ENCODE measurements at regions not wholly inside any gene's neighbourhood (a gene's known extent, or its start where the extent isn't known, plus 50 kb on each side); places are given as distances from the start of the nearest gene placed in this dataset.

- H3K4me1 ChIP-seq (ENCODE audit: control insufficient read depth in 2 of 2, insufficient read depth in 2 of 2, low read length in 1 of 2): no peaks in the 10 kb centered on the region
- no peaks in the 10 kb centered on the region for H3K9me3 ChIP-seq (ENCODE audit: control insufficient read depth in 2 of 2, insufficient read depth in 1 of 2, low read depth in 1 of 2, low read length in 1 of 2)
- no peak overlapping the region for H3K27ac ChIP-seq (ENCODE audit: low read depth in 2 of 2, low read length in 1 of 2)
- no peaks in the 10 kb centered on the region for H3K27me3 ChIP-seq (ENCODE audit: control insufficient read depth in 1 of 2, insufficient read depth in 2 of 2, low read length in 2 of 2)
- WGBS, 2 donors: 76 to 78% methylated on average over 2 of the region's 2 CpGs
- no peak overlapping the region for H3K4me3 ChIP-seq (ENCODE audit: low read depth in 1 of 2, low read length in 2 of 2)
- H3K36me3 ChIP-seq (ENCODE audit: control insufficient read depth in 2 of 2, insufficient read depth in 2 of 2, low read length in 1 of 2): no peaks in the 10 kb centered on the region
These were observed 332.4 kb upstream of the PPP2R3A start for GRCh38 chr3:135633078-135633477.

DNA sequence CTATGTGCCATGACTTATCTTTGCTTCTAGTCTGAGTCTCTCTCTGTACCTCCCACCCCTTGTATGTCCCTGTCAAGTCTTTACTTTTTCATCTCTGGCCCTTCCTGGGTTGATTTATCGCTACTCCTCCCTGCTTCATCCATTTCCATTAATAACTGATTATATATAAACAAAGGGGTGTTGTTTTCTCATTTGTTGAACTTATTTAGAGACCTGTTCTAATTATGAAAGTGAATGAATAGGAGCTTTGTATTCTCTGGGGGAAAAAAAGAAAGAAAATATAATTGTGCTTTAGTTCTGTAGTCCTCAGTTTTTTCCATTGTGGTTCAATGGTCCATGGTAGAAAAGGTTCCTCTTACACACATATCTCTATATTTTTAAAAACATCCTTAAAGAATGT is 328.9 kb upstream of the PPP2R3A start:
- Histone ChIP-seq H3K9me3 (ENCODE audit: control insufficient read depth in 2 of 2, insufficient read depth in 1 of 2, low read depth in 1 of 2, low read length in 1 of 2) (no peaks in the 10 kb centered on the region), H3K4me1 (ENCODE audit: control insufficient read depth in 2 of 2, insufficient read depth in 2 of 2, low read length in 1 of 2) (no peaks in the 10 kb centered on the region), H3K4me3 (ENCODE audit: low read depth in 1 of 2, low read length in 2 of 2) (no peak overlapping the region), H3K27me3 (ENCODE audit: control insufficient read depth in 1 of 2, insufficient read depth in 2 of 2, low read length in 2 of 2) (no peaks in the 10 kb centered on the region), H3K36me3 (ENCODE audit: control insufficient read depth in 2 of 2, insufficient read depth in 2 of 2, low read length in 1 of 2) (no peaks in the 10 kb centered on the region), H3K27ac (ENCODE audit: low read depth in 2 of 2, low read length in 1 of 2) (no peak overlapping the region)
- WGBS, 2 donors: 75 to 77% methylated on average over 1 of the region's 1 CpG

DNA sequence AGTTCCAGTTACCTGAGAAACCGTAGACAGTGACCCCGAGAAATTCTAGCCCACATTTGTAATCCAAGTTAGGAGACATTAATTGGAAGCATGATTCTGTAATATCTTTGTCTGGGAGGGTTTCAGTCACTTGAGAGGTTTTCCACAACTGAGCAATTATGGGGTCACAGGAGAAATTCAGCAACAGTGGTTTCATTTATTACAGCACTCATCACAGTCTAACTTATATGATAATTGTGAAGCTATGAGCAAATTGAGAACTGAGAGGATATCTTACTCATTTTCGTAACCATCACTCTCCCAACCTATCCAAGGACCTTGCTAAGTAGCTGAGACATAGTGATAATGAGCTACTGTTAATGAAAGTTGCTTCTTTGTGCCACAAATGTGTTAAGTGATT is 328.5 kb upstream of the PPP2R3A start:
- Histone ChIP-seq H3K4me3 (ENCODE audit: low read depth in 1 of 2, low read length in 2 of 2) (no peak overlapping the region), H3K4me1 (ENCODE audit: control insufficient read depth in 2 of 2, insufficient read depth in 2 of 2, low read length in 1 of 2) (no peaks in the 10 kb centered on the region), H3K36me3 (ENCODE audit: control insufficient read depth in 2 of 2, insufficient read depth in 2 of 2, low read length in 1 of 2) (no peaks in the 10 kb centered on the region), H3K9me3 (ENCODE audit: control insufficient read depth in 2 of 2, insufficient read depth in 1 of 2, low read depth in 1 of 2, low read length in 1 of 2) (no peaks in the 10 kb centered on the region), H3K27me3 (ENCODE audit: control insufficient read depth in 1 of 2, insufficient read depth in 2 of 2, low read length in 2 of 2) (no peaks in the 10 kb centered on the region), H3K27ac (ENCODE audit: low read depth in 2 of 2, low read length in 1 of 2) (no peak overlapping the region)
- 67 to 80% methylated on average over 3 of the region's 3 CpGs for WGBS, 2 donors

DNA sequence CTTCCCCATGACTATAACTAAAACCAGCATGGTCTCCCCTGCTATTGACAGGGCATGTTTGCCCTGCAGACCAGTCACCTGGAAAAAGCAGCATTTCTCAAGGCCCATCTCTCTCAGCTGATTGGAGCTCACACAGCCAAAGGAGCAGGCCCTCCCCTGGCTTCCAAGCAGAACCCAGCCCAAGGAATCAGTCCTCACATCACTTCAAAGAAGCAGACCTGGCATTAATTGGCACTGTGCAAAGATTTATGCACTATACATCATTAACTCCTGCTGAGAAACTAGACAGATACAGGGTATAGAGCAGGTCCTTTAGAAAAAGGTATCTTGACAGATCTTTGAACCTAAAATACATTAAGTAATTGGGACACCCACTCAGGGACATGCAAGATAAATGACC is 323.8 kb upstream of the PPP2R3A start:
- Histone ChIP-seq H3K9me3 (ENCODE audit: control insufficient read depth in 2 of 2, insufficient read depth in 1 of 2, low read depth in 1 of 2, low read length in 1 of 2) (no peaks in the 10 kb centered on the region), H3K4me1 (ENCODE audit: control insufficient read depth in 2 of 2, insufficient read depth in 2 of 2, low read length in 1 of 2) (no peaks in the 10 kb centered on the region), H3K36me3 (ENCODE audit: control insufficient read depth in 2 of 2, insufficient read depth in 2 of 2, low read length in 1 of 2) (no peaks in the 10 kb centered on the region)

GRCh38 chr3:135645541-135645940 is 320.0 kb upstream of the PPP2R3A start:
- 88 to 90% methylated on average over 1 of the region's 1 CpG for WGBS, 2 donors
- Histone ChIP-seq H3K27ac (ENCODE audit: low read depth in 2 of 2, low read length in 1 of 2) (no peak overlapping the region), H3K4me1 (ENCODE audit: control insufficient read depth in 2 of 2, insufficient read depth in 2 of 2, low read length in 1 of 2) (no peaks in the 10 kb centered on the region), H3K36me3 (ENCODE audit: control insufficient read depth in 2 of 2, insufficient read depth in 2 of 2, low read length in 1 of 2) (no peaks in the 10 kb centered on the region), H3K9me3 (ENCODE audit: control insufficient read depth in 2 of 2, insufficient read depth in 1 of 2, low read depth in 1 of 2, low read length in 1 of 2) (peaks cover 5 to 8% of the 10 kb centered on the region in 2 donors), H3K27me3 (ENCODE audit: control insufficient read depth in 1 of 2, insufficient read depth in 2 of 2, low read length in 2 of 2) (no peaks in the 10 kb centered on the region), H3K4me3 (ENCODE audit: low read depth in 1 of 2, low read length in 2 of 2) (no peak overlapping the region)

More for the DNA sequence above, 323.8 kb upstream of the PPP2R3A start:
- Histone ChIP-seq H3K27ac (ENCODE audit: low read depth in 2 of 2, low read length in 1 of 2) (no peak overlapping the region), H3K4me3 (ENCODE audit: low read depth in 1 of 2, low read length in 2 of 2) (no peak overlapping the region), H3K27me3 (ENCODE audit: control insufficient read depth in 1 of 2, insufficient read depth in 2 of 2, low read length in 2 of 2) (no peaks in the 10 kb centered on the region)

GRCh38 chr3:135646873-135647272 is 318.7 kb upstream of the PPP2R3A start:
- Histone ChIP-seq H3K36me3 (ENCODE audit: control insufficient read depth in 2 of 2, insufficient read depth in 2 of 2, low read length in 1 of 2) (no peaks in the 10 kb centered on the region), H3K9me3 (ENCODE audit: control insufficient read depth in 2 of 2, insufficient read depth in 1 of 2, low read depth in 1 of 2, low read length in 1 of 2) (peaks cover 5 to 8% of the 10 kb centered on the region in 2 donors), H3K27ac (ENCODE audit: low read depth in 2 of 2, low read length in 1 of 2) (no peak overlapping the region), H3K27me3 (ENCODE audit: control insufficient read depth in 1 of 2, insufficient read depth in 2 of 2, low read length in 2 of 2) (no peaks in the 10 kb centered on the region), H3K4me1 (ENCODE audit: control insufficient read depth in 2 of 2, insufficient read depth in 2 of 2, low read length in 1 of 2) (no peaks in the 10 kb centered on the region), H3K4me3 (ENCODE audit: low read depth in 1 of 2, low read length in 2 of 2) (no peak overlapping the region)
- 68 to 73% methylated on average over 1 of the region's 1 CpG for WGBS, 2 donors

DNA sequence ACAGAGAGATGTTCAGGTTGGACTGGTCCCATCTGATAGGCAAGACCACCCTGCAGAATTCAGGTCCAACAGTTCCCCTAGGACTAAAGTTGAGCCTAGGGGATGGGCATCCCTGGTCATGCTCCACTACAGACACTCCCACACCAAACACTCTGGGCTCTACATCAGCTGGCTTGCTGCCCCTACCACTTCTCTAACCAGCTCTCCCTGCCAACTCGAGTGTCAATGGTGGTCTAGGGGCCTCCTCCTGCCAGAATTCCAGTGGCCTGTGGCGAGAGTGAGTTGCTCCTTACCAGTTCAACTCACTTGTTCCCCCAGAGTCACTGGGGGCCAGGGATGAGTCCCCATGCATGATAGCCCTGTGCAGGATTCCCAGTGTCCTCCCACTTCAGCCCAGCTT is 316.2 kb upstream of the PPP2R3A start:
- Histone ChIP-seq H3K4me3 (ENCODE audit: low read depth in 1 of 2, low read length in 2 of 2) (no peak overlapping the region), H3K4me1 (ENCODE audit: control insufficient read depth in 2 of 2, insufficient read depth in 2 of 2, low read length in 1 of 2) (no peaks in the 10 kb centered on the region), H3K9me3 (ENCODE audit: control insufficient read depth in 2 of 2, insufficient read depth in 1 of 2, low read depth in 1 of 2, low read length in 1 of 2) (peaks cover 5 to 8% of the 10 kb centered on the region in 2 donors), H3K27me3 (ENCODE audit: control insufficient read depth in 1 of 2, insufficient read depth in 2 of 2, low read length in 2 of 2) (no peaks in the 10 kb centered on the region), H3K27ac (ENCODE audit: low read depth in 2 of 2, low read length in 1 of 2) (no peak overlapping the region), H3K36me3 (ENCODE audit: control insufficient read depth in 2 of 2, insufficient read depth in 2 of 2, low read length in 1 of 2) (no peaks in the 10 kb centered on the region)
- 51 to 54% methylated on average over 2 of the region's 2 CpGs for WGBS, 2 donors

GRCh38 chr3:135650309-135650708 is 315.2 kb upstream of the PPP2R3A start:
- Histone ChIP-seq H3K36me3 (ENCODE audit: control insufficient read depth in 2 of 2, insufficient read depth in 2 of 2, low read length in 1 of 2) (no peaks in the 10 kb centered on the region), H3K4me1 (ENCODE audit: control insufficient read depth in 2 of 2, insufficient read depth in 2 of 2, low read length in 1 of 2) (no peaks in the 10 kb centered on the region)
- 69 to 77% methylated on average over 1 of the region's 1 CpG for WGBS, 2 donors

DNA sequence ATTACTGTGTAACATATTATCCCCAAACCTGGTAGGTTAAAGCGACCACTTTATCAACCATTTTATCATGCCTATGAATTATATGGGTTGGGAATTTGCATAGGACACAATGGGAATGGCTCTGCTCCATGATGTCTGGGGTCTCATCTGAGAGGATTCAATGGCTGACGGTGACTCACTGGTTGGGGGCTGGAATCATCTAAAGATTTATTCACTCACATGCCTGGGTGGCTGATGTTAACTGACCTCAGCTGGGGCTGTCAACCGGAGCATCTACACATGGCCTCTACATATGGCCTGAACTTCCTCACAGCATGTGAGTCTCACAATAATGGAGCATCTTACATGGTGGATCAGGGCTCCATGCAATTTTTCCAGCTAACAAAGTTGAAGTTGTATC is 313.1 kb upstream of the PPP2R3A start:
- Histone ChIP-seq H3K4me1 (ENCODE audit: control insufficient read depth in 2 of 2, insufficient read depth in 2 of 2, low read length in 1 of 2) (no peaks in the 10 kb centered on the region), H3K4me3 (ENCODE audit: low read depth in 1 of 2, low read length in 2 of 2) (no peak overlapping the region), H3K27me3 (ENCODE audit: control insufficient read depth in 1 of 2, insufficient read depth in 2 of 2, low read length in 2 of 2) (no peaks in the 10 kb centered on the region), H3K27ac (ENCODE audit: low read depth in 2 of 2, low read length in 1 of 2) (no peak overlapping the region), H3K9me3 (ENCODE audit: control insufficient read depth in 2 of 2, insufficient read depth in 1 of 2, low read depth in 1 of 2, low read length in 1 of 2) (peaks cover 5 to 8% of the 10 kb centered on the region in 2 donors), H3K36me3 (ENCODE audit: control insufficient read depth in 2 of 2, insufficient read depth in 2 of 2, low read length in 1 of 2) (no peaks in the 10 kb centered on the region)
- WGBS, 2 donors: 48 to 53% methylated on average over 3 of the region's 3 CpGs

More at GRCh38 chr3:135650309-135650708, 315.2 kb upstream of the PPP2R3A start:
- H3K4me3 ChIP-seq (ENCODE audit: low read depth in 1 of 2, low read length in 2 of 2): no peak overlapping the region
- H3K27ac ChIP-seq (ENCODE audit: low read depth in 2 of 2, low read length in 1 of 2): no peak overlapping the region
- H3K27me3 ChIP-seq (ENCODE audit: control insufficient read depth in 1 of 2, insufficient read depth in 2 of 2, low read length in 2 of 2): no peaks in the 10 kb centered on the region
- H3K9me3 ChIP-seq (ENCODE audit: control insufficient read depth in 2 of 2, insufficient read depth in 1 of 2, low read depth in 1 of 2, low read length in 1 of 2): peaks cover 5 to 8% of the 10 kb centered on the region in 2 donors

DNA sequence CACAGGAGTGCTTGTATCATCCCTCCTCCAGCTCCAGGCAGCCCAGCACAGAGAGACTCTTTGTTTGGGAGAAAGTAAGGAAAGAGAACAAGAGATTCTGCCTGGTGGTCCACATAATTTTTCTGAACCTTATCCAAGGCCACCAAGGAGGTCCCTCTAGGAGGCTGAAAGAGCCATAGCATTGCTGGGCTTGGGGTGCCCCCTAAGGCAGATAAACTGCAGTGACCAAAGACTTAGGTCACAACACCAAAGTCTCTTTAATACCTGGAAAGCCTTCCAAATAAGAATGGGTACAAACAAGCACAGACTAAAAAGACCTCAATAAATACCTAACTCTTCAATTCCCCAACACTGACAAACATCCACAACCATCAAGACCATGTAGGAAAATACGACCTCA is 310.2 kb upstream of the PPP2R3A start:
- Histone ChIP-seq H3K4me1 (ENCODE audit: control insufficient read depth in 2 of 2, insufficient read depth in 2 of 2, low read length in 1 of 2) (no peaks in the 10 kb centered on the region), H3K9me3 (ENCODE audit: control insufficient read depth in 2 of 2, insufficient read depth in 1 of 2, low read depth in 1 of 2, low read length in 1 of 2) (no peaks in the 10 kb centered on the region), H3K36me3 (ENCODE audit: control insufficient read depth in 2 of 2, insufficient read depth in 2 of 2, low read length in 1 of 2) (no peaks in the 10 kb centered on the region), H3K27me3 (ENCODE audit: control insufficient read depth in 1 of 2, insufficient read depth in 2 of 2, low read length in 2 of 2) (no peaks in the 10 kb centered on the region), H3K27ac (ENCODE audit: low read depth in 2 of 2, low read length in 1 of 2) (no peak overlapping the region), H3K4me3 (ENCODE audit: low read depth in 1 of 2, low read length in 2 of 2) (no peak overlapping the region)
- 88 to 89% methylated on average over 1 of the region's 1 CpG for WGBS, 2 donors

All from esophagus (tissue), 2 donors.